HS-5 (cell line): ENCODE measurements at regions not wholly inside any gene's neighbourhood (a gene's known extent, or its start where the extent isn't known, plus 50 kb on each side); places are given as distances from the start of the nearest gene placed in this dataset.
A peak's percentile ranks its signal among the peaks of the same experiment; 100 is the strongest.
"Not testable (repeated sequence)": the region's sequence is repeated elsewhere in the genome, so short reads cannot be mapped to it uniquely, and the experiment has no call there.

Experiments used
- DNase-seq: peaks from one replicate; pipeline ENCODE4 v3.0.0-alpha.2; 2012; ENCODE audit warnings: low read depth

DNA sequence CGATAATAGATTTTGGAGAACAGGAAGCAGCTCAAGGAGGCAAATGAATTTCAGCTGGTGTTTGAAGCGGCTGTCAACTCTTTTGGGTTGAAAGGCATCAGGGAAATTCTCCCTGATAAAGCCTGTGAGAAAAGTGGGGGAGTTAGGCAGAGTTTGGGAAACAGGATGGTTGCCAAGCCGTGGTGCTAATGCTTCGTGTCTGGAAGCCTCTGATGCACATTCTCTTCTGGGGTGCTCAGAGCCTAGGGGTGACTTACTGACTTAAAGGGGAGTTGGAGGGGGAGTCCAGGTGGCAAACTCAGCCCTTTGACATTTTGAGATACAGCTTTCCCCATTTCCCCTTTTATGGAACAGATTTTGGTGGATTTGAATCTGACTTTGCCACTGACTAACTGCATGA, 202.5 kb upstream of the CLINT1 start:
- no peak for DNase-seq

DNA sequence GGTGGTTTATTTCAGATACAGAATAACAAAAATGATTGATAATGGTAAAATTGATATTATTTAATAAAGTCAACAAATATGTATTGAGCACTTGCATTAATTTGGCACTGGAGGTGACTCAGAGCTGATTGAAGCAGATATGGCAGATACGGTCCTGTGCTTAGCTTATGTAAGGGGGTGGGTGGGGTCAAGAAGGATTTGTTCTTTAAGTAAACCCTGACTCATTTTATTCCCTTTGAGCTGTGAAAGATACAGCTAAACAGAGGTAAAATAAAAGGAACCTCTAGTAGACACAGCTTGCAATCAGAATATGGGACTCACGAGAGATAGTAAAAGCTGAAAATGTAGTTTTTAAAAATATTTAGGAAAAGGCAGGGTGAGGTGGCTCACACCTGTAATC, 201.3 kb upstream of the CLINT1 start:
- DNase-seq, result no peak

DNA sequence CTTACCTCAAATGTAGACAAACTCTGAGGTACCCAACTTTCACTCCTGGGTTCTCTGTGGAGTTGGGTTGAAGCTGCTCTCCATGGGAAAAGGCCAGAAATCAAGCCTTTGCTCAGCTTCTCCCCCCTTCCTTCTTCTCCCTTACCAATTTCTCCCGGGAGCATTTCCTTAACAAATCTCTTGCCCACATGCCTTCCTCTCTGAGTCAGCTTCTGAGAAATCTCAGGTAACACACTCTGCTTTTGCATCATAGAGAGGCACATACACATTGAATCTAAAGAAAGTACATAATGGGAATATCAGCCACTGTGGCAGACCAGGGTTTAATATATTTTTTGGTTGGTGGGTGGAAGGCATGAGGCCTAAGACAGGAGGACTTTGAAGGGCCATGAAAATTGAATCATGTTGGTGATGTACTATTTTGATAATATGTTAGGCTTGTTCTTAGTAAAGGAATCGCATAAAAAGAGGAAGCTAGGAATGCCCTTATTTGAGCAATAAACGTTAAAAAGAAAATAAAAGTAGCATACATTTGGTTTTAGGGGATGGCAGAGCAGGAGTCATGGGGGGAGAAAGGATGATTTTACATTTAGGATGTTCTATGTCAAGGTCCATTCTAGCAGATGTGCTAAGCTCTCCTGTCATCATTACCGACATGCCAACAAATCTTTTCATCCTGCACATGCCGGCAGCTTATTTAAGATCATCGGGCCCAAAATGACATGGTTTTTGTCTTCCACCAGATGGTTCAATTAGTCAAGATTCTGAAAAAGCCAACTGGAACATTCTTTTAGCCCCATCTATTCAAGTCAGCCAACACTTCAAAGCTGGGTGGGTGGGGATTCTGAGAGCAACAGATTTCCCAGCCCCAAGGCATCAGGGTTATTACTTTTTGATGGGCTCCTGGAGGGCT, 199.5 kb upstream of the CLINT1 start:
- no peak for DNase-seq

DNA sequence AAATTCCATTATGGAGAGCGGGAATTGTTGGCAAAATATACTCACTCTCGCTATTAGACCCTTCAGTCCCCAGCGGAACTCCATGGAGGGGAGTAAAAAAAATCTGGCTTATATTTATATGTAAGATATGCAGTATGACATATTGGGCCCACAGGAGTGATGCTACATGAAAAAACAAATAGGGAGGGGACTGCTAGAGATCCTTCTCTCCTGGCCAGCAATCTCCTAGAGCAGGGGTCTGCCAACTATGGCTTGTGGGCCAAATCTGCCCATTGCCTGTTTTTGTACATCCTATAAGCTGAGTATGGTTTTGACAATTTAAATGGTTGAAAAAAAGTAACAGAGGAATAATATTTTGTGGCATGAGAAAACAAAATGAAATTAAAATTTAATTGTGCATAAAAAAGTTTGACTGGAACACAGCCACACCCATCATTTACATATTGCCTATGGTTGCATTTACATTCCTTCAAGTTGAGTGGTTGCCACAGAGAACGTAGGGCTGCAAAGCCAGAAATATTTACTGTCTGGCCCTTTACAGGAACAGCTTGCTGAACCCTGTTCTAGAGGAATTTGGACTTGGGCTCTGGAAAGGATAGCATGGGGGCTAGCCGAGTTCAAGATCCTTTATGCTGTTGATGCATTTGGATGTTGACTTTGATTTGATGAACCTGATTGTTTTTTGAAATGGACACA, 197.3 kb upstream of the CLINT1 start:
- DNase-seq, result peak; percentile 42

DNA sequence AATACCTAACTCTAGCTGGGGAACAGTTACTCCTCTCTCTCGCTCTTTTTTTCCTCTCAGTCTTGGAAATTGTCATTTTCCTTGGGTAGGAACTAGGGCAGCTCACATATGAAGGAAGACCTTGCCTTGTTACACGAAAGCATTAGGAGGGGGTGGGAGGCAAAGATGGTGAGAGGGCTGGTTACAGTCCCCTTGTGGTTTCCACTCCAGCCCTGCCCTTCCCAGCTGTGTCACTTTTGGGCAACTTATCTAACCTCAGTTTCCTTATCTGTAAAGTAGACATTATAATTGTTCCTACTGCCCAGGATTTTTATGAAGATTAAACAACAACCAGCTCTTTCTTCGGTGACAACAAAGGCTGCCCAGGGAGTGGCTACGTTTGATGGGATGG, 196.2 kb upstream of the CLINT1 start:
- DNase-seq, result no peak

DNA sequence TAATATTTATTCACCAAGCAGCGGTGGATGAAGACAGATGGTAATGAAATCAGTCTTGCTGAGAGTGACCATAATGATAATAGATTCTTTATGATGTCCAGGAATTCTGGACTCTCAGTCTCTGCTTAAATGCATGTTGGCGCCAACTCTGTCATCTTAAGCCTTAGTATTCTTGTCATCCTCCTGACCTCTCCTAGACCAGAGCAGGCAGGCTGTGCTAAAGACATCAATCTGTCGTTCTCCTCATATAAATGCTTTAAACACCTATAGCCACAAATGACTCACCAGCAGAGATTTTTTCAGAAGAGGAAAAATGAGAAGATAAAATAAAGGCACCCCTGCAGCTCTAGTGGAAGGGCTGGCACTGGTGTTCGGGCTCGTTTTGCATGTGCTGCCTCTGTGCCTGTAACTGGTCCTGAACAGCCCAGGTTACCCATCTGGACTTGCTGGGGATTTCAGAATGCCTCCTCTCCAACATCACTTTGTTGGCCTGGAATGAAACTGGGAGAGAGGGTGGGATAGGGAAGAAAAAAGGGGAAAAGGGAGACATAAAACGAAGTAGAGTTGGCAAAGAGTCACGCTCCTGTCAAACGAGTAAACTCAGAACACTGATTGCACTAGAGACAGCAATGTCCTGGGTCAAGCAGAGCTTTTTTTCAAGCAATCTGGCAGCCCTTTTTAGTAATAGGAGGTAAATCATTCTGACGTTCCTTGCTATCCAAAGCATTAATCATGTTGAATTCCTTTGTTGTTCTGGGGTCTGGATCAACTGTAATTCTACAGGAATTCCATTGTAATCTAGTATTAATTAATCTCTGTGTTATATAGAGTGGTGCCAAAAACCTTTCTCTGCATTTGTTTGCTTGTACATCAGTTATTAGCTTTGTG, 195.5 kb upstream of the CLINT1 start:
- DNase-seq, result no peak

DNA sequence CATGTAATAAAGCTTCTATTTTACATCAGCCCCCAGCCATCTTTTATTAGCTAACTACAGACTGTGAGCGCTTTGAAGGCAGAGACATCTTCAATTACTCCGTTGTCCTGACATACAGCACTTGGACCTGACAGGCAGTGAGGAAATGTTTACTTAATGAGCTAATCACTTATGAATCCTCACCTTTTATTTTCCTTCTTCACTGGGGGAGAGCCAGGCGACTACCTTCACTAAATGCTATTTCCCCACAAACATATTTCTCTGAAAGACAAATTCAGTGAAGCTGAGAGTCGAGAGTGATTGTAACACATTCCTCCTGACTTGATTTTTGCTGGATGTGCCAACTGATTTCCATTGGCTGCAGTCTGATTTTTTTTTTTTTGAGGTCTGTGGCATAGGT, 192.1 kb upstream of the CLINT1 start:
- DNase-seq, result no peak

DNA sequence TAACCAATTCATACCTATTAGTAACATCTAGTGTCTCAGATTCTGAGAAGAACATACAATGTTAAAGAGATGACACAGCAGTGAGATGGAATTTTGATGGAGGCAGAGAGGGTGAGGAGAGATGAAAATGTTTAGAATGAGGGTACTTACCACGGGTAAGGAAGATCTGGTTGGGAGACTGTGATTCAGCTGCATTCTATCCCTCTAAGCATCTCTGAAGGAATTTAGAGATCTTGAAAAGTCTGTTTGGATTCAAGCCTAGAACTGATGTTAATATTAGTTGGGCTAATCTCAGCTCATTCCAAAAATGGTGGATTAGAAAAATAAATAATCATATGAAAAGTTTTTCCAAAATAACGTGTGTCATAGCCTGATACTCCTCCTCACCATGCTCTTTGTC, 191.5 kb upstream of the CLINT1 start:
- no peak for DNase-seq

DNA sequence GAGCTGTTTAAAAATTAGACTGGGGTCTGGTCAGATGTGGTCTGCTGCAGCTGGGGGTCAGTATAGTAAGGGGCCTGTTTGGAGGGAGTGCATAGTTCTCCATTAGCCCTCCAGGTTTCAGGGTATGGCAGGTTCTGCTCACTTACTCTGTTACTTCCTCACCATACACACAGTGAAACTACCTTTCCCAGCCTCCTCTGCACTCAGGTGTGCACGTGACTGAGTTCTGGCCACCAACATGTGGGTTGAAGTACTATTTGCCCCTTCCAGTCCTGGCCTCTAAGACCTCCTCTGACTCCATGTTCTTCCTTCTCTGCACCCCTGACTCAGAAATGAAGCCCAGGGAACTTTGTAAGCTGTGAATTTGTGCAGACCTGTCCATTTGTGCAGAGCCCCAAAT, 190.5 kb upstream of the CLINT1 start:
- no peak for DNase-seq

DNA sequence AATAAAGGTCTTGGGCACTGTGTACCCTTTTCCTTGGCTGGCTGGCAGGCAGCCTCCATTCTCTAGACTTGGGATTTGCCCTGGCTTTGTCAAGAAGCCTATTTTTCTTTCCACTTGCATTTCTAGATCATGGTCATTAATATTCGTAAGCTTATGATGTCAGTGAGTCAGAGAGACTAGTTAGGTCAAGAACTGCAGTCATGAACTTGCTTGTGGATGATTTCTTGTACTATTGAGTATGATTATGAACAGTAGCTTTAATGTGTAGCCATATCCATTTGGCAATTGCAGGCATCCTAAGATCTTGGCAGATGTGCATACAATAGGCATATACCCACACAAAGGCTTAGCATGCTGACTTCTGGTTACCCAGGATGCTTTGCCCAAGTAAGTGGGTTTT, 186.8 kb upstream of the CLINT1 start:
- no peak for DNase-seq

DNA sequence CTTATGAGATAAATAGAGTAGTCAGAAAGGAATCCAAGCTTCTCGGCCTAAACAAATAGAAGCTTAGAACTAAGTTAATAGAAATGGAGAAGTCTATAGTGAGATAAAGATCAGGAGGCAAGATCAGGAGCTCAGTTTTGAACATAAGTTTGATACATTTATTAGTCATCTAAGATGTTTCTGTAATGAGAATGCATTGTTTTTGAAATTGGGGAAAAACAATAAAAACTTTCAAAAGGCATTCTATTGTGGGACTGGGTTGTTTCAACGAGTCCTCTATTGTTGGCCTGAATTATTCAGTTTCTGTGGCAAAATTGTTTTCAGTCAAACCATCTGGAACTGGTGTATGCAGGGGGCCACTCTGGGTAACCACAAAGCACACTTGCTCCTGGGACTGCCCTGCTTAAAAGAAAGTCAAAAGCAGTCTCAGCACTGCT, 181.0 kb upstream of the CLINT1 start:
- DNase-seq, result no peak

DNA sequence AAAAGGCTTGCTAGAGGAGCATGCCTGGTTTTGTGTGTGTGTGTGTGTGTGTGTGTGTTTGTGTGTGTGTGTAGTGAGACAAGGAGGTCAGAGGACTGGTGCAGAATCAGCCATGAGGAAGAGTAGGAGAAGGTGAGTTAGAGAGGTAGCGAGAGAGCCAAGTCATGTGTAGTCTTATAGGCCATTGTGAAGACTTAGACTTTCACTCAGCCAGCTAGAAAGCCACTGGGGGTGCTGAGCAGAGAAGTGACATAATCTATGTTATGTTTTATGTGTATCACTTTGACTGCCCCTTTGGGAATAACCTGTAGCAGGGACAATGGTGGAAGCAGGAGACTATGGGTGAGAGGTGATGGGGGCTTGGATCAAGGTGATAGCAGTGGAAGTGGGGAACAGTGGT, 180.5 kb upstream of the CLINT1 start:
- DNase-seq, result no peak

DNA sequence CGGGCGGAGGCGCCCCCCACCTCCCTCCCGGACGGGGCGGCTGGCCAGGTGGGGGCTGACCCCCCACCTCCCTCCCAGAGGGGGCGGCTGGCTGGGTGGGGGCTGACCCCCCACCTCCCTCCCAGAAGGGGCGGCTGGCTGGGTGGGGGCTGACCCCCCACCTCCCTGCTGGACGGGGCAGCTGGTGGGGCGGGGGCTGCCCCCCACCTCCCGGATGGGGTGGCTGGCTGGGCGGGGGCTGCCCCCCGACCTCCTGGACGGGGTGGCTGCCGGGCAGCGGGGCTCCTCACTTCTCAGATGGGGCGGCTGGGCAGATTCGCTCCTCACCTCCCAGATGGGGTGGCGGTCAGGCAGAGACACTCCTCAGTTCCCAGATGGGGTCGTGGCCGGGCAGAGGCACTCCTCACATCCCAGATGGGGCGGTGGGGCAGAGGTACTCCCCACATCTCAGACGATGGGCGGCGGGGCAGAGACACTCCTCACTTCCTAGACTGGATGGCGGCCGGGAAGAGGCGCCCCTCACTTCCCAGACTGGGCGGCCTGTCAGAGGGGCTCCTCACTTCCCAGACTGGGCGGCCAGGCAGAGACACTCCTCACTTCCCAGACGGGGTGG, 178.1 kb upstream of the CLINT1 start:
- not testable (repeated sequence) for DNase-seq

DNA sequence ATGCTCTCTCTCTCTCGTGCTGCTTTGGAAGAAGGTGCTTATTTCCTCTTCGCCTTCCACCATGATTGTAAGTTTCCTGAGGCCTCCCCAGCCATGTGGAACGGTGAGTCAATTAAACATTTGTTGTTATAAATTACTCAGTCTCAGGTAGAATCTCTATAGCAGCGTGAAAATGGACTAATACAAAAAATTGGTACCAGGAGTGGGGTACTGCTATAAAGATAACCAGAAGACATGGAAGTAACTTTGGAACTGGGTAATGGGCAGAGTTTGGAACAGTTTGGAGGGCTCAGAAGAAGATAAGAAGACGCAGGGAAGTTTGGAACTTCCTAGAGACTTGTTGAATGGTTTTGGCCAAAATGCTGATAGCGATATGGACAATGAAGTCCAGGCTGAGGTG, 175.6 kb upstream of the CLINT1 start:
- DNase-seq, result not testable (repeated sequence)

DNA sequence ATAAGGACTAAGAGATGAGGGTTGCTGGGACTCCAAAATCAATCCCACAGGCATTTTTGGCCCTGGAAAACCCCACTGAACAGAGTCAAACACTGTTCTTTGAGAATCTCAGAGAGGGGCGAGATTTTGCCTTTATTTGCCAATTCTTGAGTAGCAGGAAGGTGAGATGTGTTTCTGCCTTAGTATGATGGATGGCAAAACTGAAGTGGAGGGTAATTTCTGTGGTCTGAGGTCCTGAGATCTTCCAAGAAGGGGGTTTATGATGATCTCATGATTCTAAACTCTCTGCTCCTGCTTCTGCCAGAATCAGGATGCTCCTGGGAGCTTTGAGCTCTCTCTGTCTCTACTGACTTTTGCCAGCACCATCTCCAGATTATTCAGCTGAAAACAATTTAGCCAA, 174.8 kb upstream of the CLINT1 start:
- DNase-seq, result no peak

DNA sequence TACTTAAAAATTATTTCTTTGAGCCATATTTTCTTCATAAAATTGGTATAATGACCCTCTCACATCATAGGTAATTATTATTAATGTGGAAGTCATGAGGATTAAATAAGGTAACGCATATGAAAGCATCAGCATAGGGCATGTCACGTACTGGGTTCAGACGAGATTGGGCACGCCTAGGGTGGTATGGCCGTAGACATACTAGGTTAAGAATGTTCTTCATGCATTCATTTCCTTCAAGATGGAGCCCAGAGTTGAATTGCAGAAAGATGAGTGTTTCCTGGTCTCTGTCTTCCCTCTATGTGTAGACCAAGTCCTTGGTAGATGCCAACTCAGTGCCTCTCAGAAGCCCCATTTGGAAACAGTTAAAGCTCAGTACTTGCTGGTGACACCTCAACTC, 174.1 kb upstream of the CLINT1 start:
- no peak for DNase-seq

DNA sequence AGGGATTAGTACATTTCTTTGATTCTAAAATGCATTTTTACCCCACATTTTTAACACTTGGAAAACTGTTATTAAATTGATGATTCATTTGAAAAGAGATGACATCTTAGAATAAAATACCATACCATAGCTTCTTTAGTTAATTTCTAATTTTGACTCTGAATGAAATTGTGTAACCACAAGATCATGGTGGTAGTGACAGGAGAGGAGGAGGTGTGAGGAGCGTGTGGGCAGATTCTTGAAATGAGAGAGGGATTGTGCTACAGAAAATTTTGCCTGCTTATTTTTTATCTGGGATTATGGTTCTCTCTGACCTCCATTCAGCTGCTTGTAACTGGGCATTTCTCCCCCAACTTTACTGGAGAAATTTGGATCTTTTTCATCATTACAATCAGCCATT, 173.3 kb upstream of the CLINT1 start:
- no peak for DNase-seq

DNA sequence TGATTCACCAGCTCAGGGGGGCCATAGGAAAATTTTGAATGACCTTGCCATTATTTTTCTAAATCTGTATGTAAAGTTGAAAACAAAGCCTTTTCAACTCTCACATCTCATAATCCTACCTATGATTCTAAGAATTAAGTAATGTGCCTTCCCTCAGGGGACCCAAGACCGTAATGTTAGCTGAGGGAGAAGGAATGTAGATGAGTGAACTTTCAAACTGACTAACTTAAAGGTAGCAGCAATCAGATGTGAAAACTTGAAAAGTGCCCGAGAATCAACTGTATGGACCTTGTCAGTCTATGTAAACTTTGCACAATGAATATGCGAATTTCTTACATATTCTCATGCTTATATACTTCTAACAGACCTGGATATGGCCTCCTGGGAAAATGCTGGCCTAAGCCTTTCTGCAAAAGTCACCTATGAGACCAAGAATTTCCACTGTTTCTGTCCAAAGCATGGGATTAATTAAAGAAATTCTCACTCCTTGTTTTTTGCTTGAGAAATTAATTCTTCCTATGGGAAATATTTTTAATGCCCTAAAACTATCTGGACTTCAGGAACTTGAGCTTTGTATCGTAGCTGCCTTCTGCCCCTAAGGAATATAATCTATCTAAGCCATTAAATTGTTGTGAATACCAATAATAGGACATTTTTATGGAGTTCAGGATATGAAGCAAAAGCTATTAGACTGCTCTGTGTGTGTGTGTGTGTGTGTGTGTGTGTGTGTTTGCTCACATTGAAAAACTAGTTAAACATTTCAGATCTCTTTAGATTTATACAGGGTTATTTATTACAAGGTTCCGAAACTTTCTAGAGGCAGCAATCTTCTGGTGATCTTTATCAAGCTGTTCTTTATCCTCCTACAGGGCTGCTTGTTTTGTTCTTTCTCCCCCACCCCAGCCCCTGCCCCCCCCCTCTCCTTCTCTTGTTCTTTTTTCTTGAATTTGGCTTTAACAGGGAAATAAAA, 169.1 kb upstream of the CLINT1 start:
- no peak for DNase-seq

DNA sequence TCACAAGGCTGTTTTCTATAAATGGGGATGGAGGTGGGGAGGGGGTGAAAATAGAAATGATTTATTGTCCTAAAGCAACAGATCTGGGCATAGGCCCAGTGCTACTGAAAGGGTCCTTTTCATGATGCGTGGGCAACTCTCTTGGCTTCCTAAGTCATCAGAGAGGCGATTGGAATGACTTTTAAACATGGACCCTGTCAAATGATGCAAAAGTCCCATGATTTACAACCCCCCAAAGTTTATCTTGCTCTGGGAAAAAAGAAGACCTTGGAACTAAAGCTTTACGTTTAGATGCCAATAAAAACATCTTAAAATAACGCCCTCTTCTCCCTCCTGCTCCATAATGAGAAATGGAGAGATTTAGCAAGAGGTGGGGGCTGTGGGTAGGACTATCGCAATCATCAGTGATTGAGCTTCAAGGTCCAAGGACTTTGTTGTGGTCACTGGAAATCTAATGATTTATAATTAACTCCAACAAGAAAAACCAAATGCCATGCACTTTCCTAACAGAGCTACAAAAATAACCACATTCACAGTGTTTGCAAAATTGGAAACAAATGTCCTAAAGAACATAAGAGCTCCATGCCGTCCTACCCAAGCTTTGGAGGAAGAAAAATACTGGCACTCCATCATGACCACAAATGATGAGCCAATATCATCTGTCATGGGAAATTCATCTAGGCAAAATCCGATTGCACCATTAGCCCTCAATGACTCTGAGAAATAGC, 167.5 kb upstream of the CLINT1 start:
- peak; percentile 30 for DNase-seq

DNA sequence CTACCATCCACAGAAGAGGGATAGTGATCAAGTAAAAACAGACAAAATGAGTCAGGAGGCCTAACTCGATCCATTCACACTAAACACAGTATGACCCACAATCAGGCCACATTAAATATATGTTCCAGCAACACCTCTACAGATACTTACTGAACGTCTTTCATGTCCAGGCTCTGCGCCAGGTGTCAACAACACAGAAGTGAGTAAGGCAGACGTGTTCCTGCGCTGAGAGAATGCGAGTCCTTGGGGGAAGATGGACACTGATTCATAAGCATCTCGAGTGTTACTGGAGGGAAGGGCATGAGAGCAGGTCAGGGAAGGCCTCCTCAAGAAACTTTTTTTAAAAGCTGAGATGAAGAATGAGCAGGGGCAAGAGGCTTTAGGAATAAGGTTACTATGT, 164.3 kb upstream of the CLINT1 start:
- DNase-seq, result no peak
